ENCODE measurements at regions not wholly inside any gene's neighbourhood (a gene's known extent, or its start where the extent isn't known, plus 50 kb on each side); places are given as distances from the start of the nearest gene placed in this dataset.

GRCh38 chr5:42036379-42036778 is 111.3 kb downstream of the FBXO4 start:
- Histone ChIP-seq H3F3A (ENCODE audit: low read depth) (no peaks in the 10 kb centered on the region), H3K4me1 (peaks cover 7% of the 10 kb centered on the region), H3K9me3 (ENCODE audit: low read depth) (no peaks in the 10 kb centered on the region), H3K4me3 (no peak overlapping the region), H2AFZ (replicated peaks) (no peak overlapping the region), H3K27me3 (no peaks in the 10 kb centered on the region), H3K9ac (no peak overlapping the region), H3K4me2 (no peak overlapping the region), H3K79me2 (ENCODE audit: low read depth) (no peaks in the 10 kb centered on the region), H3K36me3 (no peaks in the 10 kb centered on the region), H3K27ac (no peak overlapping the region), H4K20me1 (ENCODE audit: low read depth) (no peaks in the 10 kb centered on the region)
- Mint-ChIP-seq H3K27ac (no peak overlapping the region), H3K4me1 (peaks cover 5% of the 10 kb centered on the region), H3K27me3 (ENCODE audit: insufficient read depth, low read depth) (peaks cover 2% of the 10 kb centered on the region), H3K36me3 (no peaks in the 10 kb centered on the region), H3K9me3 (no peaks in the 10 kb centered on the region), H3K4me3 (no peak overlapping the region)
- no peak for TF ChIP-seq EZH2 (IDR thresholded peaks at IDR 0.05)
- no peak for TF ChIP-seq CTCF (IDR thresholded peaks at IDR 0.05)
- TF ChIP-seq EZH2phosphoT487 (IDR thresholded peaks at IDR 0.05) = no peak
- DNase-seq (ENCODE audit: low spot score) = no peak

- Mint-ChIP-seq H3K27ac (no peak overlapping the region), H3K4me1 (peaks cover 5% of the 10 kb centered on the region), H3K27me3 (ENCODE audit: insufficient read depth, low read depth) (peaks cover 2% of the 10 kb centered on the region), H3K9me3 (no peaks in the 10 kb centered on the region), H3K4me3 (no peak overlapping the region), H3K36me3 (no peaks in the 10 kb centered on the region)
- Histone ChIP-seq H3K79me2 (ENCODE audit: low read depth) (no peaks in the 10 kb centered on the region), H3K9ac (no peak overlapping the region), H3F3A (ENCODE audit: low read depth) (no peaks in the 10 kb centered on the region), H3K36me3 (no peaks in the 10 kb centered on the region), H2AFZ (replicated peaks) (peak overlapping the region; percentile 47), H3K4me1 (peaks cover 7% of the 10 kb centered on the region), H3K4me2 (no peak overlapping the region), H3K27ac (no peak overlapping the region), H4K20me1 (ENCODE audit: low read depth) (no peaks in the 10 kb centered on the region), H3K4me3 (no peak overlapping the region), H3K9me3 (ENCODE audit: low read depth) (no peaks in the 10 kb centered on the region), H3K27me3 (no peaks in the 10 kb centered on the region)
- TF ChIP-seq CTCF (IDR thresholded peaks at IDR 0.05) (no peak), EZH2phosphoT487 (IDR thresholded peaks at IDR 0.05) (no peak), EZH2 (IDR thresholded peaks at IDR 0.05) (no peak)
- DNase-seq (ENCODE audit: low spot score) = no peak
Observed at GRCh38 chr5:42037379-42037932, 112.4 kb downstream of the FBXO4 start.

- Histone ChIP-seq H3K36me3 (no peaks in the 10 kb centered on the region), H3K4me2 (no peak overlapping the region), H4K20me1 (ENCODE audit: low read depth) (no peaks in the 10 kb centered on the region), H3K9me3 (ENCODE audit: low read depth) (no peaks in the 10 kb centered on the region), H3K9ac (no peak overlapping the region), H3K4me3 (no peak overlapping the region), H3F3A (ENCODE audit: low read depth) (no peaks in the 10 kb centered on the region), H2AFZ (replicated peaks) (no peak overlapping the region), H3K27ac (no peak overlapping the region), H3K79me2 (ENCODE audit: low read depth) (no peaks in the 10 kb centered on the region), H3K4me1 (no peaks in the 10 kb centered on the region), H3K27me3 (no peaks in the 10 kb centered on the region)
- no peak for DNase-seq (ENCODE audit: low spot score)
- no peak for TF ChIP-seq CTCF (IDR thresholded peaks at IDR 0.05)
- TF ChIP-seq EZH2 (IDR thresholded peaks at IDR 0.05) = no peak
- H3K4me1 Mint-ChIP-seq = no peaks in the 10 kb centered on the region
- no peak overlapping the region for H3K4me3 Mint-ChIP-seq
- peaks cover 3% of the 10 kb centered on the region for H3K27me3 Mint-ChIP-seq (ENCODE audit: insufficient read depth, low read depth)
- H3K9me3 Mint-ChIP-seq = no peaks in the 10 kb centered on the region
- no peak overlapping the region for H3K27ac Mint-ChIP-seq
- no peaks in the 10 kb centered on the region for H3K36me3 Mint-ChIP-seq
Observed at GRCh38 chr5:42043400-42043799, 118.3 kb downstream of the FBXO4 start.
